ENCODE measurements at regions not wholly inside any gene's neighbourhood (a gene's known extent, or its start where the extent isn't known, plus 50 kb on each side); places are given as distances from the start of the nearest gene placed in this dataset.

- H3K4me2 ChIP-seq (ENCODE audit: insufficient read depth in 1 of 2, low read depth in 2 of 2, low read length in 2 of 2) = no peak overlapping the region
- H3K4me1 ChIP-seq (replicated peaks in 1 of 4; ENCODE audit: control insufficient read depth in 3 of 4, insufficient read depth in 4 of 4, low read length in 3 of 4) = no peaks in the 10 kb centered on the region
- no peak overlapping the region for H3K14ac ChIP-seq (ENCODE audit: insufficient read length)
- TF ChIP-seq BCL11A (IDR thresholded peaks at IDR 0.05; ENCODE audit: low read depth in 2 of 2, low read length in 2 of 2) (no peak), KDM4A (IDR thresholded peaks at IDR 0.05; ENCODE audit: low read depth, low read length, severe bottlenecking) (no peak), TBP (IDR thresholded peaks at IDR 0.05; ENCODE audit: low read depth, low read length) (no peak), EP300 (IDR thresholded peaks at IDR 0.05; ENCODE audit: borderline replicate concordance in 1 of 2, low read depth in 2 of 2, low read length in 2 of 2) (no peak), BACH1 (IDR thresholded peaks at IDR 0.05; ENCODE audit: low read length) (no peak), ZNF274 (IDR thresholded peaks at IDR 0.05; ENCODE audit: borderline replicate concordance, extremely low read depth, low read length) (no peak), EZH2 (IDR thresholded peaks at IDR 0.05; ENCODE audit: low read depth, low read length, severe bottlenecking) (no peak), GTF2F1 (IDR thresholded peaks at IDR 0.05; ENCODE audit: borderline replicate concordance, low read depth, low read length) (no peak), CBX5 (IDR thresholded peaks at IDR 0.05; ENCODE audit: low read depth, low read length) (no peak), ASH2L (IDR thresholded peaks at IDR 0.05; ENCODE audit: low read length) (no peak), SP4 (IDR thresholded peaks at IDR 0.05; ENCODE audit: low read length) (no peak)
- TF ChIP-seq, protein P1, sequence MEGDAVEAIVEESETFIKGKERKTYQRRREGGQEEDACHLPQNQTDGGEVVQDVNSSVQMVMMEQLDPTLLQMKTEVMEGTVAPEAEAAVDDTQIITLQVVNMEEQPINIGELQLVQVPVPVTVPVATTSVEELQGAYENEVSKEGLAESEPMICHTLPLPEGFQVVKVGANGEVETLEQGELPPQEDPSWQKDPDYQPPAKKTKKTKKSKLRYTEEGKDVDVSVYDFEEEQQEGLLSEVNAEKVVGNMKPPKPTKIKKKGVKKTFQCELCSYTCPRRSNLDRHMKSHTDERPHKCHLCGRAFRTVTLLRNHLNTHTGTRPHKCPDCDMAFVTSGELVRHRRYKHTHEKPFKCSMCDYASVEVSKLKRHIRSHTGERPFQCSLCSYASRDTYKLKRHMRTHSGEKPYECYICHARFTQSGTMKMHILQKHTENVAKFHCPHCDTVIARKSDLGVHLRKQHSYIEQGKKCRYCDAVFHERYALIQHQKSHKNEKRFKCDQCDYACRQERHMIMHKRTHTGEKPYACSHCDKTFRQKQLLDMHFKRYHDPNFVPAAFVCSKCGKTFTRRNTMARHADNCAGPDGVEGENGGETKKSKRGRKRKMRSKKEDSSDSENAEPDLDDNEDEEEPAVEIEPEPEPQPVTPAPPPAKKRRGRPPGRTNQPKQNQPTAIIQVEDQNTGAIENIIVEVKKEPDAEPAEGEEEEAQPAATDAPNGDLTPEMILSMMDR (IDR thresholded peaks at IDR 0.05; ENCODE audit: control extremely low read depth in 1 of 3, insufficient read depth in 1 of 3, low read depth in 1 of 3, low read length in 3 of 3) = no peak
Observed at GRCh38 chr6:99138445-99138844, 190.7 kb upstream of the FBXL4 start.

More at GRCh38 chr6:99138445-99138844, 190.7 kb upstream of the FBXL4 start:
- Histone ChIP-seq H3K27ac (ENCODE audit: low read depth, low read length) (no peak overlapping the region), H3K23me2 (ENCODE audit: low read depth, low read length) (no peaks in the 10 kb centered on the region), H2AK5ac (ENCODE audit: low read depth, low read length) (no peak overlapping the region), H3K23ac (ENCODE audit: insufficient read length) (no peak overlapping the region), H2BK15ac (ENCODE audit: low read length) (no peak overlapping the region), H3K56ac (replicated peaks; ENCODE audit: insufficient read length, low read depth, low read length) (no peak overlapping the region), H3K79me2 (ENCODE audit: control insufficient read depth in 1 of 2, insufficient read depth in 2 of 2, low read length in 2 of 2) (no peaks in the 10 kb centered on the region), H4K5ac (ENCODE audit: insufficient read length, low read depth, low read length) (no peak overlapping the region), H4K91ac (replicated peaks; ENCODE audit: insufficient read length, low read length) (no peak overlapping the region), H2BK12ac (ENCODE audit: low read depth, low read length) (no peak overlapping the region), H3K4ac (replicated peaks; ENCODE audit: insufficient read length, low read depth, low read length) (no peak overlapping the region), H2BK5ac (ENCODE audit: low read depth, low read length) (no peak overlapping the region), H3K27me3 (replicated peaks in 1 of 4; ENCODE audit: control insufficient read depth in 3 of 4, extremely low read depth in 1 of 4, insufficient read depth in 3 of 4, low read length in 3 of 4) (no peaks in the 10 kb centered on the region), H4K20me1 (replicated peaks in 1 of 2; ENCODE audit: control insufficient read depth in 1 of 2, insufficient read depth in 2 of 2, low read length in 2 of 2) (no peaks in the 10 kb centered on the region), H3K18ac (ENCODE audit: extremely low read depth, low read length) (no peak overlapping the region), H2BK20ac (ENCODE audit: low read length) (no peak overlapping the region), H2BK120ac (replicated peaks; ENCODE audit: low read depth, low read length) (no peak overlapping the region), H3K9me3 (ENCODE audit: insufficient read depth in 2 of 2, low read depth in 1 of 2, low read length in 1 of 2) (peaks cover 3 to 10% of the 10 kb centered on the region in 2 experiments; a peak in 2 of 4 replicates), H2AFZ (ENCODE audit: low read length) (no peak overlapping the region), H3K79me1 (ENCODE audit: low read depth, low read length) (no peaks in the 10 kb centered on the region), H3K36me3 (ENCODE audit: control insufficient read depth in 2 of 4, insufficient read depth in 4 of 4, low read length in 3 of 4) (no peaks in the 10 kb centered on the region), H3K9ac (replicated peaks in 1 of 4; ENCODE audit: extremely low read depth in 1 of 4, low read depth in 3 of 4, low read length in 3 of 4) (no peak overlapping the region), H4K8ac (ENCODE audit: extremely low read depth, insufficient read depth, low read length) (no peak overlapping the region), H3K4me3 (ENCODE audit: extremely low read depth in 1 of 4, insufficient read depth in 2 of 4, low read depth in 3 of 4, low read length in 4 of 4) (no peak overlapping the region)
- FAIRE-seq (no peak), DNase-seq (ENCODE audit: low read depth in 1 of 2, low spot score in 2 of 2) (no peak)
- WGBS, 2 experiments (ENCODE audit: extremely low coverage in 1 of 2, insufficient coverage in 1 of 2, insufficient read length in 1 of 2, insufficient replicate concordance in 2 of 2, low coverage in 1 of 2, low lambda C conversion rate in 2 of 2, missing lambda C conversion rate in 1 of 2) = 87% methylated on average over 1 of the region's 1 CpG; no CpG with 5 or more reads in 1 of the 2 experiments
- CTCF ChIA-PET (ENCODE audit: partially characterized antibody) = interaction anchor here (2.7 kb wide), 1 partner anchor 104 kb away, joined by 9 read pairs; no protein-coding TSS in a partner anchor
- POLR2A ChIA-PET (ENCODE audit: partially characterized antibody) = no interaction called here
